ENCODE measurements at regions not wholly inside any gene's neighbourhood (a gene's known extent, or its start where the extent isn't known, plus 50 kb on each side); places are given as distances from the start of the nearest gene placed in this dataset.

DNA sequence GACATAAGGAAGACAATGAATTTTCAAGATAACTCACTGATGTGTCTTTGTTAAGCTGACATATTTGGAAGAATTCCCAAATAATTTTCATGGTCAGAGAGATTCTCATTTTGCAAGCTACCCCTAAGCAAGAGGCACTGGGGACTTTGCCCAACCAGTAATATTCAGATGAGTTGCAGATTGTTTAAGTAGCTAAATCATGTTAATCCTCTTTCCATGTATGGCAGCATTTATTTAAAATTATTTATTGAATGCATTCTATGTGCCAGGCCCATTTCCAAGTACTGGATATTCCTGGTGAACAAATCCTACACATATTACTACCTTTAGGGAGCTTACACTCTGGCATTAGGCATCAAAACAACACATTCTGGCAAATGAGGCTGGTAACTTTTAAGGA is 56.5 kb upstream of the BACH1 start:
- no peak for TF ChIP-seq EP300 (IDR thresholded peaks at IDR 0.05)
- H3K36me3 ChIP-seq, result no peaks in the 10 kb centered on the region
- H3K9me3 ChIP-seq, result no peaks in the 10 kb centered on the region
- no peak for DNase-seq
- no peak overlapping the region for H3K4me3 ChIP-seq
- peaks cover 3 to 28% (median 8%) of the 10 kb centered on the region in 4 donors for H3K4me1 ChIP-seq
- intact Hi-C loops (cut with DNase I; ENCODE audit: low total_unique reads), result no loop called here
- H3K27ac ChIP-seq, result no peak overlapping the region
- H3K27me3 ChIP-seq, result no peaks in the 10 kb centered on the region

DNA sequence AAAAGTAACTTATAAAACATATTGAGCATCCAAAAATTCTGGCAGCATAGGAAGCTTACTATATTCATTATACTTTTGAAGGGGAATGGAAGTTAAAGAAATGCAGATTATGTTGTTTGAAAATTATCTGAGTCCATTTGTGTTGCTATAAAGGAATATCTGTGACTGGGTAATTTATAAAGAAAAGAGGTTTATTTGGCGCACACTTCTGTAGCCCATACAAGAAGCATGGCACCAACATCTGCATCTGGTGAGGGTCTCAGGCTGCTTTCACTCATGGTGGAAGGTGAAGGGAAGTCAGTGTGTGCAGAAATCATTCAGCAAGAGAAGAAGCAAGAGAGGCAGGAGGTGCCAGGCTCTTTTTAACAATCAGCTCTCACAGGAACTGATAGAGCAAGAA is 55.5 kb upstream of the BACH1 start:
- DNase-seq, result no peak
- TF ChIP-seq, protein P1, sequence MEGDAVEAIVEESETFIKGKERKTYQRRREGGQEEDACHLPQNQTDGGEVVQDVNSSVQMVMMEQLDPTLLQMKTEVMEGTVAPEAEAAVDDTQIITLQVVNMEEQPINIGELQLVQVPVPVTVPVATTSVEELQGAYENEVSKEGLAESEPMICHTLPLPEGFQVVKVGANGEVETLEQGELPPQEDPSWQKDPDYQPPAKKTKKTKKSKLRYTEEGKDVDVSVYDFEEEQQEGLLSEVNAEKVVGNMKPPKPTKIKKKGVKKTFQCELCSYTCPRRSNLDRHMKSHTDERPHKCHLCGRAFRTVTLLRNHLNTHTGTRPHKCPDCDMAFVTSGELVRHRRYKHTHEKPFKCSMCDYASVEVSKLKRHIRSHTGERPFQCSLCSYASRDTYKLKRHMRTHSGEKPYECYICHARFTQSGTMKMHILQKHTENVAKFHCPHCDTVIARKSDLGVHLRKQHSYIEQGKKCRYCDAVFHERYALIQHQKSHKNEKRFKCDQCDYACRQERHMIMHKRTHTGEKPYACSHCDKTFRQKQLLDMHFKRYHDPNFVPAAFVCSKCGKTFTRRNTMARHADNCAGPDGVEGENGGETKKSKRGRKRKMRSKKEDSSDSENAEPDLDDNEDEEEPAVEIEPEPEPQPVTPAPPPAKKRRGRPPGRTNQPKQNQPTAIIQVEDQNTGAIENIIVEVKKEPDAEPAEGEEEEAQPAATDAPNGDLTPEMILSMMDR (IDR thresholded peaks at IDR 0.05), result no peak
- TF ChIP-seq EP300 (IDR thresholded peaks at IDR 0.05), result no peak
- no peak for TF ChIP-seq POLR2A (IDR thresholded peaks at IDR 0.05)
- TF ChIP-seq POLR2AphosphoS5 (IDR thresholded peaks at IDR 0.05), result no peak
- intact Hi-C loops (cut with DNase I; ENCODE audit: low total_unique reads), result no loop called here
- WGBS, 5 donors, result 96 to 100% (median 100%) methylated on average over 1 of the region's 1 CpG
- no peaks in the 10 kb centered on the region for H3K27me3 ChIP-seq
- no peaks in the 10 kb centered on the region for H3K9me3 ChIP-seq
- H3K36me3 ChIP-seq, result no peaks in the 10 kb centered on the region
- no peak overlapping the region for H3K27ac ChIP-seq
- H3K4me1 ChIP-seq, result peaks cover 0 to 18% (median 2%) of the 10 kb centered on the region in 4 donors
- no peak overlapping the region for H3K4me3 ChIP-seq

DNA sequence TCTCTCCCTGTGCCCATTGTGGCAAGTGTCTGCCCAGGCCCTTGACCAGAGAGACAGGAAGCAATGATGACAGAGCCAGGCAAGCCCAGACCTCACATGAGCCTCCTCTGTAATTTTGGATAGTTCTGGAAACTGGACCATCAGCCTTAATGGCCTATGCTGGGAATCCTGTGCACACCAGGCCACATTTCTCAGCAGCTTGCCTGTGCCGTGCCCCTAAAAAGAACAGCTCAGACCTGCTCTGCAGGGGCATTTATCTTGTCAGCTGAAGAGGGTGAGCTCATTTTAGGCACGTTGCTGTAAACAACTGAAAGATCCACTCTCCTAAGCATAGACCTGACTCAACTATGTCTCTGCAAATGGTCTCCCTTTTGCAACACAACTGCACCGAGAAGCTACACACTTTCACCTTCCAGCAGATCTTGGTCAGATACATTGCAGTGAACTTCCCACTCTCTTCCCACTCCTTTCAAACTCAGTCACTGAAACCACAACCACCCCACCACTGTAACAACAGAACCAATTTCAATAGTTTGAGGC is 53.5 kb upstream of the BACH1 start:
- TF ChIP-seq POLR2AphosphoS5 (IDR thresholded peaks at IDR 0.05) (peak in 1 of 3 donors; percentile 7), EP300 (IDR thresholded peaks at IDR 0.05) (no peak), POLR2A (IDR thresholded peaks at IDR 0.05) (no peak)
- TF ChIP-seq, protein P1 (IDR thresholded peaks at IDR 0.05), result no peak
- Histone ChIP-seq H3K27ac (no peak overlapping the region), H3K27me3 (no peaks in the 10 kb centered on the region), H3K4me3 (no peak overlapping the region), H3K9me3 (no peaks in the 10 kb centered on the region), H3K4me1 (peaks cover 0 to 8% (median 0%) of the 10 kb centered on the region in 4 donors), H3K36me3 (no peaks in the 10 kb centered on the region)
- intact Hi-C loops (cut with DNase I; ENCODE audit: low total_unique reads), result no loop called here
- no peak for DNase-seq
- 29 to 50% (median 40%) methylated on average over 3 of the region's 3 CpGs for WGBS, 5 donors

DNA sequence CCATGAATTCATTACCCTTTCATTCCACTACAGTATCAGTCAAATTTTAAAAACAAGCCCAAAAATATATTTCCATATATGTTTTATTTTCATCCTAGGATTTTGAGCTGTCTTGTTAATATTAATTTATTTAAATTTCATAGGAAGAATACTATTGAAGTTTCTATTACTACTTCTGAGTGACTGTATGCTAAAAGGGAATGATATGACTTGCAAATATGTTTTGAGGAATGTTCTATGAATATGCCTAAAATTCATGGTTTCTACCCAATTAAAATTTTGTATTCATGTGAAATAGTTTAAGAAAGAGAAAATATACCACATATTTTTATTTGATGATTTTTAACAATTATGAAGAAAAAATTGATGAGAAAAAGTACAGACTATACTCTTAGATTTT is 52.9 kb upstream of the BACH1 start:
- intact Hi-C loops (cut with DNase I; ENCODE audit: low total_unique reads), result no loop called here
- H3K27me3 ChIP-seq, result no peaks in the 10 kb centered on the region
- H3K9me3 ChIP-seq, result no peaks in the 10 kb centered on the region
- TF ChIP-seq, protein P1 (IDR thresholded peaks at IDR 0.05), result no peak
- no peak for TF ChIP-seq POLR2A (IDR thresholded peaks at IDR 0.05)
- no peaks in the 10 kb centered on the region for H3K36me3 ChIP-seq
- no peak for DNase-seq
- no peak overlapping the region for H3K4me3 ChIP-seq
- peaks cover 0 to 8% (median 0%) of the 10 kb centered on the region in 4 donors for H3K4me1 ChIP-seq
- no peak overlapping the region for H3K27ac ChIP-seq

DNA sequence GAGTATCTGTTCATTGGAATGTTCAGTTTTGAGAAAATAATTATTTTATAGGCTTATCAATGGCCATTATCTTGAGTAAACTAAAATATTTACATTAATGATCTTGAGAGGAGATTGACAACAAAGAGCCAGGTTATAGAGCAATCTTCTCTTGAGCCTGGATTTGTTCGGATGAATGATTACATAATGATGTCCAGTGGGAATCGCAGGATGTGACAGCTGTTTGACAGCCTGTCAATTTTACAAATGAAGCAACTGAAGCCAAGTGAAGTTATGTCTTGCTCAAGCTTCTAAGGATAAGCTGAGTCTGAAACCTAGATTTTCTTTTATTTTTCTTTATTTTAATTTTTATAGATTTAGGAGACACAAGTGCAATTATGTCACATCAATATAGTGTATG is 52.1 kb upstream of the BACH1 start:
- Histone ChIP-seq H3K36me3 (no peaks in the 10 kb centered on the region), H3K4me3 (no peak overlapping the region), H3K4me1 (peaks cover 0 to 8% (median 0%) of the 10 kb centered on the region in 4 donors), H3K9me3 (no peaks in the 10 kb centered on the region), H3K27ac (no peak overlapping the region), H3K27me3 (no peaks in the 10 kb centered on the region)
- no peak for DNase-seq
- TF ChIP-seq EP300 (IDR thresholded peaks at IDR 0.05) (no peak), POLR2A (IDR thresholded peaks at IDR 0.05) (no peak), POLR2AphosphoS5 (IDR thresholded peaks at IDR 0.05) (no peak)
- TF ChIP-seq, protein P1 (IDR thresholded peaks at IDR 0.05), result no peak
- intact Hi-C loops (cut with DNase I; ENCODE audit: low total_unique reads), result no loop called here
- WGBS, 5 donors, result 62 to 80% (median 72%) methylated on average over 2 of the region's 2 CpGs
